ENCODE measurements at regions not wholly inside any gene's neighbourhood (a gene's known extent, or its start where the extent isn't known, plus 50 kb on each side); places are given as distances from the start of the nearest gene placed in this dataset.

- no peak for TF ChIP-seq PRDM10 (tag by site-specific recombination; IDR thresholded peaks at IDR 0.05)
- no peak for TF ChIP-seq ZNF311 (tag by site-specific recombination; IDR thresholded peaks at IDR 0.05; ENCODE audit: borderline replicate concordance)
- TF ChIP-seq ZNF23 (tag by site-specific recombination; IDR thresholded peaks at IDR 0.05; ENCODE audit: borderline replicate concordance) = no peak
- TF ChIP-seq TRIM28 (IDR thresholded peaks at IDR 0.05; ENCODE audit: borderline replicate concordance, low read length) = no peak
- TF ChIP-seq ZSCAN4 (tag by site-specific recombination; IDR thresholded peaks at IDR 0.05) = no peak
- no peak for TF ChIP-seq ZEB2 (tag by site-specific recombination; IDR thresholded peaks at IDR 0.05)
- no peak for TF ChIP-seq ZIC2 (tag by site-specific recombination; IDR thresholded peaks at IDR 0.05)
- TF ChIP-seq ZNF555 (tag by site-specific recombination; conservative IDR thresholded peaks at IDR 0.05) = no peak
- no peak for TF ChIP-seq ZNF670 (tag by site-specific recombination; IDR thresholded peaks at IDR 0.05; ENCODE audit: low read depth)
Measured at GRCh38 chr22:49015993-49016908, 811.4 kb downstream of the BRD1 start (continued).

GRCh38 chr22:49015459-49015858 is 812.2 kb downstream of the BRD1 start:
- H3K4me1 ChIP-seq (ENCODE audit: control insufficient read depth, insufficient read depth, low read length) = no peaks in the 10 kb centered on the region
- H3K9me3 ChIP-seq (ENCODE audit: control insufficient read depth, insufficient read depth, low read depth, low read length) = no peaks in the 10 kb centered on the region
- CTCF ChIA-PET = no interaction called here
- POLR2A ChIA-PET = no interaction called here
- no peak overlapping the region for H3K27ac ChIP-seq (ENCODE audit: extremely low read depth, low read depth, low read length)
- no peaks in the 10 kb centered on the region for H3K36me3 ChIP-seq (ENCODE audit: control insufficient read depth in 2 of 2, insufficient read depth in 1 of 2, low read length in 2 of 2)
- no peak overlapping the region for H3K4me3 ChIP-seq (ENCODE audit: low read depth, low read length)
- TF ChIP-seq ZNF26 (tag by site-specific recombination; IDR thresholded peaks at IDR 0.05) (no peak), RBAK (tag by site-specific recombination; IDR thresholded peaks at IDR 0.05) (no peak), ZNF670 (tag by site-specific recombination; IDR thresholded peaks at IDR 0.05; ENCODE audit: low read depth) (no peak), MZF1 (tag by site-specific recombination; IDR thresholded peaks at IDR 0.05; ENCODE audit: borderline replicate concordance) (no peak), ZSCAN23 (tag by site-specific recombination; IDR thresholded peaks at IDR 0.05) (no peak), PRDM1 (tag by site-specific recombination; IDR thresholded peaks at IDR 0.05) (no peak), HOXC10 (CRISPR knock-in tag; IDR thresholded peaks at IDR 0.05) (no peak), ZNF354C (tag by site-specific recombination; IDR thresholded peaks at IDR 0.05; ENCODE audit: borderline replicate concordance, low read depth) (no peak), ZNF704 (tag by site-specific recombination; IDR thresholded peaks at IDR 0.05) (no peak), ZNF544 (tag by site-specific recombination; IDR thresholded peaks at IDR 0.05) (no peak), WT1 (tag by site-specific recombination; IDR thresholded peaks at IDR 0.05) (no peak), ZBTB10 (tag by site-specific recombination; IDR thresholded peaks at IDR 0.05) (no peak), ZNF426 (tag by site-specific recombination; IDR thresholded peaks at IDR 0.05) (no peak), ZNF121 (tag by site-specific recombination; IDR thresholded peaks at IDR 0.05) (no peak), ZFHX2 (tag by site-specific recombination; conservative IDR thresholded peaks at IDR 0.05) (no peak), ZSCAN16 (tag by site-specific recombination; IDR thresholded peaks at IDR 0.05) (no peak), ZNF16 (tag by site-specific recombination; IDR thresholded peaks at IDR 0.05; ENCODE audit: low read depth) (no peak), ZNF768 (tag by site-specific recombination; IDR thresholded peaks at IDR 0.05) (no peak)
